K562 (cell line): ENCODE measurements at regions not wholly inside any gene's neighbourhood (a gene's known extent, or its start where the extent isn't known, plus 50 kb on each side); places are given as distances from the start of the nearest gene placed in this dataset.
A peak's percentile ranks its signal among the peaks of the same experiment; 100 is the strongest.

Source experiments
- ADNP ChIP-seq: fragments of 200-800 bp; sonication (Bioruptor generic); IDR thresholded peaks from 2 replicates; pipeline ENCODE4 v1.6.1; 2016; ENCODE audit warnings: missing genetic modification characterization, missing compliant biosample characterization
- BRCA1 ChIP-seq, 2 experiments: fragments of 450-650 bp in 1 of 2; sonication (generic) in 1 of 2; formaldehyde crosslinking in 1 of 2; IDR thresholded peaks; 2 replicates each; pipeline versions ENCODE4 v1.5.0 to v1.6.1; 2017 to 2020; ENCODE audit warnings: mild to moderate bottlenecking in 1 of 2, missing genetic modification reagents in 1 of 2
- CAMTA2 ChIP-seq: fragments of 250-450 bp; sonication (Bioruptor Pico); conservative IDR thresholded peaks from 2 replicates; pipeline ENCODE4 v1.5.1; 2022
- CC2D1A ChIP-seq: fragments of 450-650 bp; IDR thresholded peaks from 2 replicates; pipeline ENCODE4 v1.6.1; 2017; ENCODE audit warnings: mild to moderate bottlenecking
- E2F3 ChIP-seq: fragments of 250-450 bp; sonication (Bioruptor Pico); IDR thresholded peaks from 2 replicates; pipeline ENCODE4 v1.4.0; 2020; ENCODE audit warnings: mild to moderate bottlenecking
- FOXM1 ChIP-seq, 2 experiments: fragments of 450-650 bp in 1 of 2; sonication (generic) in 1 of 2; formaldehyde crosslinking in 1 of 2; IDR thresholded peaks; 2 replicates each; pipeline versions ENCODE4 v1.6.1 to v1.9.0; 2017 to 2022; ENCODE audit warnings: low read depth in 2 of 2, mild to moderate bottlenecking in 2 of 2, missing genetic modification reagents in 1 of 2, moderate library complexity in 1 of 2
- HDAC8 ChIP-seq: fragments of 450-650 bp; IDR thresholded peaks from 2 replicates; pipeline ENCODE4 v1.6.1; 2016; ENCODE audit warnings: mild to moderate bottlenecking, missing genetic modification characterization, moderate library complexity, missing compliant biosample characterization
- HNRNPH1 ChIP-seq: fragments of 200-400 bp; formaldehyde crosslinking; optimal IDR thresholded peaks from 2 replicates; pipeline ENCODE3; 2017; ENCODE audit warnings: low read depth, mild to moderate bottlenecking, low read length, moderate library complexity
- MAZ ChIP-seq, 2 experiments: fragments of 450-650 bp in 1 of 2; sonication (generic) in 1 of 2; formaldehyde crosslinking; IDR thresholded peaks in 1 of 2; conservative IDR thresholded peaks in 1 of 2; 2 replicates each; pipeline versions ENCODE4 v1.4.0 to v1.5.0; 2020; ENCODE audit warnings: mild to moderate bottlenecking in 1 of 2, missing genetic modification reagents in 1 of 2
- MXI1 ChIP-seq: IDR thresholded peaks from 2 replicates; pipeline ENCODE4 v1.6.1; 2011; ENCODE audit warnings: low read depth, mild to moderate bottlenecking, improper control_type of control experiment, low read length
- NCOR1 ChIP-seq: fragments of 450-650 bp; IDR thresholded peaks from 2 replicates; pipeline ENCODE4 v1.6.1; 2016; ENCODE audit warnings: mild to moderate bottlenecking, moderate library complexity
- NFXL1 ChIP-seq: fragments of 450-650 bp; formaldehyde crosslinking; IDR thresholded peaks from 2 replicates; pipeline ENCODE4 v1.4.0; 2021; ENCODE audit warnings: mild to moderate bottlenecking
- NR4A1 ChIP-seq, 2 experiments: fragments of 250-450 bp in 1 of 2; fragments of 450-650 bp in 1 of 2; sonication (Bioruptor Pico) in 1 of 2; IDR thresholded peaks; 2 replicates each; pipeline versions ENCODE4 v1.4.0 to v1.6.1; 2016 to 2020; ENCODE audit warnings: mild to moderate bottlenecking in 2 of 2, missing compliant biosample characterization in 1 of 2, missing genetic modification characterization in 1 of 2, moderate library complexity in 1 of 2
- POLR2AphosphoS5 ChIP-seq: IDR thresholded peaks from 2 replicates; pipeline ENCODE4 v1.6.1; 2011; ENCODE audit warnings: mild to moderate bottlenecking, low read depth, low read length, moderate library complexity; ENCODE audit not compliant: control insufficient read depth, insufficient read depth
- PPARD ChIP-seq: fragments of 250-450 bp; sonication (Bioruptor Pico); IDR thresholded peaks from 2 replicates; pipeline ENCODE4 v1.8.0; 2022; ENCODE audit warnings: inconsistent platforms, mild to moderate bottlenecking, moderate library complexity
- RFX1 ChIP-seq: fragments of 450-650 bp; IDR thresholded peaks from 2 replicates; pipeline ENCODE4 v1.6.1; 2016; ENCODE audit warnings: mild to moderate bottlenecking, moderate library complexity
- SMAD4 ChIP-seq: fragments of 250-450 bp; sonication (Bioruptor Pico); conservative IDR thresholded peaks from 2 replicates; pipeline ENCODE4 v1.8.0; 2021; ENCODE audit warnings: inconsistent platforms, mild to moderate bottlenecking, moderate library complexity
- SMARCB1 ChIP-seq: IDR thresholded peaks from 2 replicates; pipeline ENCODE4 v1.6.1; 2011; ENCODE audit warnings: improper control_type of control experiment, low read depth; ENCODE audit not compliant: insufficient read length
- SMARCC2 ChIP-seq: fragments of 450-650 bp; IDR thresholded peaks from 2 replicates; pipeline ENCODE4 v1.6.1; 2017; ENCODE audit warnings: antibody characterized with exemption, moderate library complexity, mild to moderate bottlenecking, low read depth
- YBX1 ChIP-seq: fragments of 450-650 bp; IDR thresholded peaks from 2 replicates; pipeline ENCODE4 v1.7.1; 2016; ENCODE audit warnings: mild to moderate bottlenecking
- ZKSCAN8 ChIP-seq: fragments of 200-800 bp; sonication (Bioruptor generic); IDR thresholded peaks from 2 replicates; pipeline ENCODE4 v1.6.1; 2016; ENCODE audit warnings: missing genetic modification characterization, missing compliant biosample characterization
- ZNF197 ChIP-seq: fragments of 200-800 bp; sonication (Bioruptor generic); IDR thresholded peaks from 2 replicates; pipeline ENCODE4 v1.6.1; 2016; ENCODE audit warnings: low read depth, missing genetic modification characterization, missing compliant biosample characterization
- ZNF311 ChIP-seq: fragments of 250-450 bp; sonication (Bioruptor Pico); IDR thresholded peaks from 2 replicates; pipeline ENCODE4 v1.4.0; 2020; ENCODE audit warnings: mild to moderate bottlenecking, moderate library complexity
- ZNF41 ChIP-seq: fragments of 250-450 bp; sonication (Bioruptor Pico); conservative IDR thresholded peaks from 2 replicates; pipeline ENCODE4 v1.4.0; 2020; ENCODE audit warnings: mild to moderate bottlenecking
- ZNF436 ChIP-seq: fragments of 250-450, 450-650 bp; sonication (Bioruptor Pico); formaldehyde crosslinking; IDR thresholded peaks from 2 replicates; pipeline ENCODE4 v1.7.0; 2020; ENCODE audit warnings: mild to moderate bottlenecking
- TF ChIP-seq, protein P1 (sequence below): fragments of 250-450 bp; sonication (Bioruptor Pico); IDR thresholded peaks from 2 replicates; pipeline ENCODE4 v1.4.0; 2020; ENCODE audit warnings: mild to moderate bottlenecking

DNA sequence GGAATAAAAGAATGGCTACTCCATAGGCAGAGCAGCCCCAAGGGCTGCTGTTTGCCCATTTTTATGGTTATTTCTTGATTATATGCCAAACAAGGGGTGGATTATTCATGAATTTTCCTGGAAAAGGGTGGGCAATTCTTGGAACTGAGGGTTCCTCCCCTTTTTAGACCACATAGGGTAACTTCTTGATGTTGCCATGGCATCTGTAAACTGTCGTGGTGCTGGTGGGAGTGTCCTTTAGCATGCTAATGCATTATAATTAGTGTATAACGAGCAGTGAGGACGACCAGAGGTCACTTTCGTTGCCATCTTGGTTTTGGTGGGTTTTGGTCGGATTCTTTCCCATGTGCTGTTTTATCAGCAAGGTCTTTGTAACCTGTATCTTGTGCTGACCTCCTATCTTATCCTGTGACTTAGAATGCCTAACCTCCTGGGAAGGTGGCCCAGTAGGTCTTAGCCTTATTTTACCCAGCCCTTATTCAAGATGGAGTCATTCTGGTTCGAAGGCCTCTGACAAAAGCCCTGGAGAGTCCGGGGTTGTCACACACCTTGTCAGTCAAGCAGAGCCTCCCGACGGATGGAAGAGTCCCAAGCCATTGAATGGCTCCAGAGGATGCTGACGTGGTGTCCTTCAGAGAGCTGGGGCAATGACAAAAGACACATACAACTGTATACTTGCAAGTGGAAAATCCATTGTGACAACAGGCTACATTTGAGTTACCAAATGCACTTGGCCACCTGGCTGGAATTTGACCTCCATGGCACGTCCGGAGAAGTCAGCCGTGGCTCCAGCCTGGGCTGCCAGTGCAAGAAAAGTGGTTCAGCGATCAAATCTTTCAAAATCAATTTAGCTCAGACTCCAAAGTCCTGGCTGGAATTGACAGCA, 67.1 kb upstream of the CLINT1 start (continued):
- no peak for TF ChIP-seq NCOR1
- peak; percentile 55 for TF ChIP-seq RFX1
- no peak for TF ChIP-seq HNRNPH1
- no peak for TF ChIP-seq ZNF436 (CRISPR knock-in tag)
- TF ChIP-seq MXI1: no peak
- no peak for TF ChIP-seq CC2D1A
- no peak for TF ChIP-seq NR4A1 (CRISPR knock-in tag; IDR thresholded peaks at IDR 0.05)
- TF ChIP-seq NR4A1 (tag; IDR thresholded peaks at IDR 0.05): 0 out of 2 replicates have a peak, but pooled peaks have one; percentile 61
- TF ChIP-seq POLR2AphosphoS5: no peak
- TF ChIP-seq ADNP (tag): no peak
- TF ChIP-seq BRCA1 (IDR thresholded peaks at IDR 0.05): no peak
- no peak for TF ChIP-seq BRCA1 (CRISPR knock-in tag; IDR thresholded peaks at IDR 0.05)
- 0 out of 2 replicates have a peak, but pooled peaks have one; percentile 44 for TF ChIP-seq ZNF197 (CRISPR knock-in tag)
- no peak for TF ChIP-seq YBX1
- TF ChIP-seq PPARD: no peak
- peak; percentile 41; the same call in 1 of the 2 replicates for TF ChIP-seq SMAD4 (CRISPR knock-in tag)
- TF ChIP-seq CAMTA2 (CRISPR knock-in tag): no peak
- TF ChIP-seq ZNF311 (CRISPR knock-in tag): no peak
- TF ChIP-seq SMARCB1: no peak
- peak; percentile 50; the same call in 1 of the 2 replicates for TF ChIP-seq ZKSCAN8 (CRISPR knock-in tag)
- TF ChIP-seq FOXM1 (IDR thresholded peaks at IDR 0.05; ENCODE audit: low read depth): no peak
- TF ChIP-seq FOXM1 (CRISPR knock-in tag; IDR thresholded peaks at IDR 0.05; ENCODE audit: low read depth): no peak
- TF ChIP-seq ZNF41 (CRISPR knock-in tag): 0 out of 2 replicates have a peak, but pooled peaks have one; percentile 21
- TF ChIP-seq E2F3 (CRISPR knock-in tag): peak; percentile 73
- TF ChIP-seq, protein P1, sequence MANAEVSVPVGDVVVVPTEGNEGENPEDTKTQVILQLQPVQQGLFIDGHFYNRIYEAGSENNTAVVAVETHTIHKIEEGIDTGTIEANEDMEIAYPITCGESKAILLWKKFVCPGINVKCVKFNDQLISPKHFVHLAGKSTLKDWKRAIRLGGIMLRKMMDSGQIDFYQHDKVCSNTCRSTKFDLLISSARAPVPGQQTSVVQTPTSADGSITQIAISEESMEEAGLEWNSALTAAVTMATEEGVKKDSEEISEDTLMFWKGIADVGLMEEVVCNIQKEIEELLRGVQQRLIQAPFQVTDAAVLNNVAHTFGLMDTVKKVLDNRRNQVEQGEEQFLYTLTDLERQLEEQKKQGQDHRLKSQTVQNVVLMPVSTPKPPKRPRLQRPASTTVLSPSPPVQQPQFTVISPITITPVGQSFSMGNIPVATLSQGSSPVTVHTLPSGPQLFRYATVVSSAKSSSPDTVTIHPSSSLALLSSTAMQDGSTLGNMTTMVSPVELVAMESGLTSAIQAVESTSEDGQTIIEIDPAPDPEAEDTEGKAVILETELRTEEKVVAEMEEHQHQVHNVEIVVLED: no peak
- no peak for TF ChIP-seq NFXL1 (CRISPR knock-in tag)
- TF ChIP-seq SMARCC2: no peak
- peak; percentile 93 for TF ChIP-seq HDAC8 (tag)
- TF ChIP-seq MAZ (CRISPR knock-in tag; conservative IDR thresholded peaks at IDR 0.05 in 1 of 2, IDR thresholded peaks at IDR 0.05 in 1 of 2): no peak
